A549 (cell line): ENCODE measurements at regions not wholly inside any gene's neighbourhood (a gene's known extent, or its start where the extent isn't known, plus 50 kb on each side); places are given as distances from the start of the nearest gene placed in this dataset.

Experiments used
- CBX8 ChIP-seq: fragments of 200-600 bp; sonication (generic); IDR thresholded peaks from 2 replicates; pipeline ENCODE4 v1.6.1; 2016
- CEBPB ChIP-seq, 2 experiments: fragments of >200 bp in 1 of 2; sonication (Bioruptor Twin) in 1 of 2; formaldehyde crosslinking in 1 of 2; IDR thresholded peaks; 2 replicates each; pipeline ENCODE4 v1.6.1; 2012 to 2016
- CHD2 ChIP-seq: fragments of 150-350 bp; IDR thresholded peaks from 2 replicates; pipeline ENCODE4 v1.6.1; 2014; ENCODE audit warnings: low read length; ENCODE audit not compliant: partially characterized antibody
- CTCF ChIP-seq: fragments of >200 bp; sonication (Bioruptor Twin); formaldehyde crosslinking; IDR thresholded peaks from 3 replicates; pipeline ENCODE4 v1.5.1; 2016
- EHMT2 ChIP-seq: fragments of 200-600 bp; sonication (generic); IDR thresholded peaks from 2 replicates; pipeline ENCODE4 v1.6.1; 2016; ENCODE audit warnings: antibody characterized with exemption, low read depth, mild to moderate bottlenecking, moderate library complexity
- ESRRA ChIP-seq: fragments of 150-350 bp; IDR thresholded peaks from 2 replicates; pipeline ENCODE4 v1.6.1; 2014; ENCODE audit warnings: mild to moderate bottlenecking, low read length, borderline replicate concordance
- GATA3 ChIP-seq: IDR thresholded peaks from 2 replicates; pipeline ENCODE4 v1.6.1; 2012; ENCODE audit warnings: borderline replicate concordance
- HOXB13 ChIP-seq: fragments of 250-450 bp; sonication (Bioruptor Pico); IDR thresholded peaks from 2 replicates; pipeline ENCODE4 v1.5.0; 2020; ENCODE audit warnings: low read depth, mild to moderate bottlenecking, moderate library complexity
- MAX ChIP-seq: IDR thresholded peaks from 2 replicates; pipeline ENCODE4 v1.6.1; 2012
- POLR2A ChIP-seq: IDR thresholded peaks from 2 replicates; pipeline ENCODE4 v1.6.1; 2012; ENCODE audit warnings: mild to moderate bottlenecking, low read length
- RCOR1 ChIP-seq: fragments of 150-350 bp; IDR thresholded peaks from 2 replicates; pipeline ENCODE4 v1.6.1; 2014; ENCODE audit warnings: antibody characterized with exemption, low read length, low read depth
- SMC3 ChIP-seq: fragments of >200 bp; sonication (Bioruptor Twin); formaldehyde crosslinking; IDR thresholded peaks from 3 replicates; pipeline ENCODE4 v1.6.1; 2018; ENCODE audit warnings: inconsistent platforms
- USF2 ChIP-seq: fragments of 450-650 bp; IDR thresholded peaks from 2 replicates; pipeline ENCODE4 v1.6.1; 2014; ENCODE audit warnings: antibody characterized with exemption

- TF ChIP-seq POLR2A, result no peak
- no peak for TF ChIP-seq SMC3
- TF ChIP-seq USF2, result no peak
- no peak for TF ChIP-seq ESRRA
- no peak for TF ChIP-seq CBX8
- TF ChIP-seq CTCF, result no peak
- TF ChIP-seq CHD2, result no peak
- no peak for TF ChIP-seq MAX
- no peak for TF ChIP-seq RCOR1
- TF ChIP-seq GATA3, result no peak
- TF ChIP-seq EHMT2, result no peak
- no peak for TF ChIP-seq HOXB13 (CRISPR knock-in tag)
- no peak for TF ChIP-seq CEBPB (IDR thresholded peaks at IDR 0.05)
Measured at GRCh38 chr15:62270216-62270921, 105.3 kb upstream of the C2CD4B start.
